HS-27A (cell line): ENCODE measurements at regions not wholly inside any gene's neighbourhood (a gene's known extent, or its start where the extent isn't known, plus 50 kb on each side); places are given as distances from the start of the nearest gene placed in this dataset.
"Not testable (repeated sequence)": the region's sequence is repeated elsewhere in the genome, so short reads cannot be mapped to it uniquely, and the experiment has no call there.

Experiments used
- DNase-seq: peaks from one replicate; pipeline ENCODE4 v3.0.0-alpha.2; 2012; ENCODE audit warnings: low read depth, missing footprints

GRCh38 chr10:117788911-117789310 is 246.4 kb downstream of the EMX2 start:
- no peak for DNase-seq

DNA sequence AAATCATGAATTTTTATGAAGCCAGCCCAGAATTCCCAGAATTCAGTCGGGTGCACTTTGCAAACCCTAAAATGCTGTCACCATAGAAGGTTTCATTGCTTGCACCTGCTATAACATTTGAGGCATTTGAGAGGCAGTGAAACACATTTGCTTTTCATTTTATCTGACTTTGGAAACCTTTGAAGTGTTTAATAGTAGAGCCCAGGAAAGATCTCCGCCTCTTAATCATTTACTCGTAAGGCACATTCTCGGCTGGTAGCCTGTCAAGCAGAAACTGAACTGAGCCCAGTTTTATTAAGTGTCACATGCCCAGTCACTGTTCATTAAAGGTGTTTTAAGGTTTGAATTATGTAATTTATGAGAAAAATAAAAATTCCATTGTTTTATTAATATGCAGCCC is 247.6 kb downstream of the EMX2 start:
- no peak for DNase-seq

DNA sequence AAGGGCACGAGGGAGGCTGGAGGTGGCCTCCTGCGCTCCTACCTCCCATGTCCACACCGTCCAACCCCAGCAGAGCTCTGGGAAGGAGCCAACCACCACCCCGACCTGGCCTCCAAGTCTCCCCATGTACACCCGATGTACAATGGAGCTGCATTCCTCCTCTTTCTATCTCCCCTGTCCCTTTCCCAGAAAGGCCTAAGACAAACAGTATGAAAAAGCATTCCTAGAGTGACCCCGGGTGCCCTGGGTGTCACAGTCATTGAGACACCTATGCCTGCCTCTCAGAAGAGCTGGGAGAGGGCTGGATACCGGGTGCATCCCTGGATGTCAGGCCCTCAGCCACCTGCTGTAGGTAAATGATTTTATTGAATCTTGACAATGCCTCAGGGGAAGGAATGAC is 248.1 kb downstream of the EMX2 start:
- no peak for DNase-seq

DNA sequence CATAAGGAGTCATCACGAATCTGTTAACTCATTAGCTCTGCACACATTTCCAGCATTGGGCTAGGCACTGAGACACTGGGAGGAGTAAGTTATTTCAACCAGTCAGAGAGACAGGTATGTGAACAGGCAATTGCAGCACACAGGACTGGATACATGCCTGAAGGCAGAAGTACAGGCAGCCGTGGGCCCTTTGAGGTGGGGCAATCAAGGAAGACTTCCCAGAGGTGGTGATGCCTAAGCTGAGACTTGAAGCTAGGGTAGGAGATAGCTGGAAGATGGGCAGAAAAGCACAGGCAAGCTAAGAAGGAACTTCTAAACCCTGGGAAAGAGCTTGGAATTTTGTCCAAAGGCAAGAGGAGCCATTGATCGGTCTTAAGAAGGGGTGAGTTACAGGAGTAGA is 249.7 kb downstream of the EMX2 start:
- DNase-seq: no peak

DNA sequence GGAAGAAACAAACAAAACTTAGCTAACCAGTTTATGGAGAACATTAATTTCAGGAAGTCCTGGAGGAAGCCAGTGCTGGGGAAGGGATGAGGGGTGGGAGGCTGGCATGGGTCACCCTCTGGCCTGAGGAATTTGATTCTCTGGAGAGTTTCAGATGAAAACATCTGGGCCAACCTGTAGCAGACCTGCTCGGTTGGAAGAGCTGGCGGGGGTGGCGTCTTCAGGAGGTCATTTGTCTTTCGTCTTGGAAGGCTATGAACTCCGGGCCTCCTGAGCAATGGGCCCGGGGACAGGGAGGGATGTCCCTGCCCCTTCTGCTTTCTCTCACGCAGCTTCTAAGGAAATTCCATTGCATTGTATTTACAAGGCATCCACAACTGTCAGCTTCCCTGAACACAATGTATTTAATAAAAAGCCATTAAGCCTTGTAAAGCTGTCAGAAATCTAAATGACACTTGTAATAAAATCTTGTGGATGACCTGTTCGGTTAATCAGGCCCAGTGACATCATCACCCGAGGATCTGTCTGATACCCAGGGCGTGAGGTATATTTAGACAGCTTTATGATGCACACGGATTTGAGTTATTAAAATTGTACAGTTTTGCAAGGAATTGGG is 250.5 kb downstream of the RAB11FIP2 start:
- no peak for DNase-seq

DNA sequence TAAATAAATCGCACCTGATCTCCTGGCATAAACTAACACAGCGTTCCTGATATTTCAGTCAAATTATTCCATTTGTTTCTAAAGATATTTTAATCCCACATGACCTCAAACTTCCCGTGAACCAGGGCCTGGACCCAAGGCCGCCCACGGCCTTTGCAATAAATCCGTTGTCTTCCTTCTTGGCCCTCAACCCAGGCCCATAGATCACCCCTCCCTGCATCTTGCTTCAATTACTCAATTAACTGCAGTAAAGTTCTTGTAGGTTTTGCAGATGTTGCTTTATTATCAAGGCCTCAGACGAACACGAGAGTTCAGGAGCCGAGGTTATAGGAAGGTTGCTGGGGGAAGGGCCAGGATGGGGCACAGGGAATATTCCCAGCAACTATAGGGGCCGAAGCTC is 249.4 kb downstream of the RAB11FIP2 start:
- DNase-seq: no peak

DNA sequence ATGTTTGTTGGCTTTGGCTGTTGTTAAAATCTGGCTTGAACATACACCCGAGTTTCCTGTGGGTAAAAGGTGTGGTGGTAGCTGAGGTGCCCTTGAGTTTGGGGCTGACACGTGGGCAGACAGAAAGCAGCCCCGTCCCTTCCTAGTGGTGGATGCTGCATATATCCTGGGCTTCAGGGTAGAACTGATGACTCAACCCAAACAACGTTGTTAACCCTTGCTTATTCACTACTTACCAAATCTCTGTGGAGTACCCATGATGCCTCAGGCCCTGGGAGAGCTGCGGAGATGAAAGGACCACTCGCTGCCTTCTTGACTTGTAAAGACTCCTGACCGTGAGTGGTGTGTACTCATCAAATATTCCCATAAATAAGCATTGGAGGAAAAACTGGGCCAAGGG is 245.1 kb downstream of the RAB11FIP2 start:
- DNase-seq: no peak

GRCh38 chr10:117804470-117805011 is 242.2 kb downstream of the RAB11FIP2 start:
- no peak for DNase-seq

GRCh38 chr10:117805139-117805538 is 241.6 kb downstream of the RAB11FIP2 start:
- no peak for DNase-seq

DNA sequence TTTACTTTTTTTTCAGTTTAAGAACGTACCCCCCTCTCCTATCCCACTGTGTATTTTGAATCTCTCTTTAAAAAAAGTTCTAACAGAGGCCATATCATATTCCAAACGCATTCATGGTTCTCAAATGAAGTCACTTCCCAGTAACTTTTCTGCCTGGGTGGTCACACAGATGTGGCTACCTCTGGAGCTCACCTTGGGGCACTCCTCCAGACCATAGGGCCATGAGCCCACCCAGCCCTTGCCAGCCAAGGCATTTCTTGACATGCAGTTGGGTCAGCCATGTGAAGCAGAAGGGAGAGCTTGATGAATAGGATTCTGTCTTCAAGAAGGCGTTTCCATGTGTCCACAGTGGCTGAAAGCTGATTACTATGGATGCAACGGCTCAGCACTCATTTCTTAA is 239.3 kb downstream of the RAB11FIP2 start:
- DNase-seq: no peak

DNA sequence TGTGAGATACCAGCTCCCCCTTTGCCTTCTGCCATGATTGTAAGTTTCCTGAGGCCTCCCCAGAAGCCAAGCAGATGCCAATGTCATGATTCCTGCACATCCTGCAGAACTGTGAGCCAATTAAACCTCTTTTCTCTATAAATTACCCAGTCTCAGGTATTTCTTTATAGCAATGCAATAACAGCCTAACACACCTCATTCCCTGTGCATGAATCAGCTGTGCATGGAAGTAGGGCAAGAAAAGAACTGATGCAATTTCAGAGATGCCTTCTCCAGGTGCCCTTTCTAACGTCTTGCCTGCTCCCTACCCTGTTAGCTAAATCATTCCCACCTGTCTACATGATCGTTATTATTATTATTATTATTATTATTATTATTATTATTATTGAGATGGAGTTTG is 230.9 kb downstream of the RAB11FIP2 start:
- DNase-seq: not testable (repeated sequence)

DNA sequence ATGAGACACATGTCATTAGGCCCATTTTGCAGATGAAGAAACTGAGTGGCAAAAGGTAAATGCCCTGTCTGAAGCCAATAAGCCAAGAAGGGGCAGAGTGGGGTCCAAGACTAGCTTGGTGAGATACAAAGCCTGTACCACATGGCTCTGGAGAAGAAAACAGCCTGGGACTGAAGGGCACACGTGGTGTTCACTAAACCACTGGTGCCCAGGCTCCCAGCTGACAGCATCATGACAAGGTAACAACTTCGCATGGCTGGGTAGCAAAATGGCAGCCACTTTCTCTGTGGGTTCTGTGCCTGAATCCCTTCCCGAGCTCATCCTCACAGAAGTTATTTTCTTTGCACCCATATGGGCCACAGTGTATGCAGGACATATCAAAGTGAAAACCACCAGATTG is 229.6 kb downstream of the RAB11FIP2 start:
- DNase-seq: no peak

- DNase-seq: no peak
Measured at GRCh38 chr10:117818721-117819120, 228.0 kb downstream of the RAB11FIP2 start.

GRCh38 chr10:117819304-117819703 is 227.4 kb downstream of the RAB11FIP2 start:
- DNase-seq: no peak

- no peak for DNase-seq
Measured at GRCh38 chr10:117823980-117824379, 222.8 kb downstream of the RAB11FIP2 start.

DNA sequence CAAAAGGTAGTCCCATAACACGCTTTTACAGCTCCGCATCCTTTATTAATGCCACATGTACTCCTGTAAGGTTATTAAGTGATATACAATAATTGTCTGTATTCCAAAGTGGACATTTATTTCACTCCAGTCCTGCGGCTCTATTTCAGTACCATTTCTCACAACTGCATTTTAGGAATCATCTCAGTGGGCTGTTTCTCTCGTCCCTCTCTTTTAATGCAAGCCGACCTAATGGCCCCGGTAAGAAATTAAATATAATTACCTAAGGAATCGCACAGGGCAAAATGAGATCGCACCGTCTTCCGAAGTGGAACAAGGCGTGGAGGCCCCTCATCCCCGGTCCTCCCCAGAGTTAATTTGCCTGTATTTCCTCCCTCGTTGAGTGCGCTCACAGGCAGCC is 216.5 kb downstream of the RAB11FIP2 start:
- DNase-seq: no peak

DNA sequence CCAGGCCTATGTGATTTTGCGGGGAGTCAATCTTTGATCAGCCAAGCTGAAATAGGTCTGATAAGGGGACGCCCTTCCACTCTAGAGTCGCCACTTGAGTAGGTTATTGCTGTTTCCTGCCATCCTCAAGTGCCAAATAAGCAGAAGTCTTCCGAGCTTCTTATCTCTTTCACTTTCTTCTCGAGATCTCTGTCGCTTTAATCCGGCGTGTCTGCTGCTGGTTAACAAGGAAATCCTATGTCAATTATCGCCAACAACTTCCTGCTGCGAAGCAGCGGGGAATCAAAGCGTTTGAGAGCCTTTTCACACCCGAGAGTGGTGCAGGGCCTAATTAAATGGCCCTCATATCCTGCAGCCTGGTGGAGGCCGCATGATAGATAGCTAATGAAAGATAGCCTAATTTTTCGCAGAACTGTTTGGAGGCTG is 215.9 kb downstream of the RAB11FIP2 start:
- no peak for DNase-seq

GRCh38 chr10:117838500-117839498 is 207.9 kb downstream of the RAB11FIP2 start:
- DNase-seq: not testable (repeated sequence)

DNA sequence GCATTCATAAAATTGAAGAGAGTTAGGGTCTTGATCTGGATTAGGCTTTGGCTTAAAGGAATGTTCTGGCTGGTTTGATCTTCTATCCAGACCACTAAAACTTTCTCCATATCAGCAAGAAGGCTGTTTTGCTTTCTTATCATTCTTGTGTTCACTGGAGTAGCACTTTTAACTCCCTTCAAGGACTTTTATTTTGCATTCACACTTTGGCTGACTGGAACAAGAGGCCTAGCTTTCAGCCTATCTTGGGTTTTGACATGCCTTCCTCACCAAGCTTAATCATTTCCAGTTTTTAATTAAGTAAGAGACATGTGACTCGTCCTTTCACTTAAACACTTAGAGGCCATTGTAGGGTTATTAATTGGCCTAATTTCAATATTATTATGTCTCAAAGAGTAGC is 190.3 kb downstream of the RAB11FIP2 start:
- DNase-seq: not testable (repeated sequence)

DNA sequence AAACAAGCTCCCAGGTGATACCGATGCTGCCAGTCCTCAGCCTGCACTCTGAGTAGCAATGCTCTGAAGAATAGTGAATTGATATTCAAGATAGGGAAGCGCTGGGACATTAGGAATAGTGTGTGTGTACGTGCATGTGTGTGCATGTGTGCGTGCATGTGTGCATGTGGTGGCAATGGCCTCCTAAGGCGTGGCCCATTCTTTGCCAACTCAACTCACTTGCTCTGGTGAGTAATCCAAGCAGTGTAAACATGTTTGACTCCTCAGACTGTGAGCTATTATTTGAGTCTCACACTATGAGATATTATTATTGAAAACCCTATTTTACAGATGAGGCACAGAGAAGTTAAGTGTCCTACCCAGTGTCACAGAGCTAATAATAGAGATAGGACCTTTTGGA is 186.6 kb downstream of the RAB11FIP2 start:
- no peak for DNase-seq

DNA sequence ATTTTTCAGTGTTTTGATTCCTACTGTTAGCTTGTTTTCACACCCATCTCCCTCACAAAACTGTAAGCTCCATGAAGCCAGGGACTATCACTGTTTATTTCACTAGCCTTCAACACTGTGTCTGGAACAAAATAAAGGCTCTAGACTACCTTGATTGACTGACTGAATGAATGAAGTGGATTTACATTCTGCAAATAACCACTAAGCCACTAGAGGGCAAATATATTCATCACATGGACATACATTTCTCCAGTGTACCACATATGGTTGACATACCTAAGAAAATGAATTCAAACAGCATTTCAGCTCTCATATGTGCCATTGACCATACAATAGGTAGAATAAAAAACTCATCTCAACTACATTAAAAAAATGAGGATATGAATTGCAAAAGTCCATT is 185.9 kb downstream of the RAB11FIP2 start:
- DNase-seq: no peak

- no peak for DNase-seq
Measured at GRCh38 chr10:117861329-117861728, 185.4 kb downstream of the RAB11FIP2 start.

DNA sequence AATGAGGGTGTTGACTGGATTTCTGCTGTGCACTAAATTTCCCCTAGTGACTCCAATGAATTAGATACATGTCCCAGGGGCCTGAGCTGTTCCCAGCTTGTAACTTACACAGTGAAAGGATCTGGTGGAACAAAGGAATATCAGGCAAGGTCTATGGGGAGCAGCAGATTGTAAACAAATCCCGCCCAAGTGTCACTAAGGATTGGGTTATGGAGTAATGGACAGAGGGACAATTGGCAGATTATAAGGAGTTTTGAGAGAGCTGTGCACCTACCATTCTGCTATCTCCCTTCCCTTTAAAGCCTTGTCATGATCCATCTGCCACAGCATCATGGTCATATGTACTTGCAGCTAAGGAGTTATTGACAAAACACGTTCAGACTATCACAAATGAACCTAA is 183.0 kb downstream of the RAB11FIP2 start:
- no peak for DNase-seq
